ENCODE measurements at regions not wholly inside any gene's neighbourhood (a gene's known extent, or its start where the extent isn't known, plus 50 kb on each side); places are given as distances from the start of the nearest gene placed in this dataset.
A peak's percentile ranks its signal among the peaks of the same experiment; 100 is the strongest.

DNA sequence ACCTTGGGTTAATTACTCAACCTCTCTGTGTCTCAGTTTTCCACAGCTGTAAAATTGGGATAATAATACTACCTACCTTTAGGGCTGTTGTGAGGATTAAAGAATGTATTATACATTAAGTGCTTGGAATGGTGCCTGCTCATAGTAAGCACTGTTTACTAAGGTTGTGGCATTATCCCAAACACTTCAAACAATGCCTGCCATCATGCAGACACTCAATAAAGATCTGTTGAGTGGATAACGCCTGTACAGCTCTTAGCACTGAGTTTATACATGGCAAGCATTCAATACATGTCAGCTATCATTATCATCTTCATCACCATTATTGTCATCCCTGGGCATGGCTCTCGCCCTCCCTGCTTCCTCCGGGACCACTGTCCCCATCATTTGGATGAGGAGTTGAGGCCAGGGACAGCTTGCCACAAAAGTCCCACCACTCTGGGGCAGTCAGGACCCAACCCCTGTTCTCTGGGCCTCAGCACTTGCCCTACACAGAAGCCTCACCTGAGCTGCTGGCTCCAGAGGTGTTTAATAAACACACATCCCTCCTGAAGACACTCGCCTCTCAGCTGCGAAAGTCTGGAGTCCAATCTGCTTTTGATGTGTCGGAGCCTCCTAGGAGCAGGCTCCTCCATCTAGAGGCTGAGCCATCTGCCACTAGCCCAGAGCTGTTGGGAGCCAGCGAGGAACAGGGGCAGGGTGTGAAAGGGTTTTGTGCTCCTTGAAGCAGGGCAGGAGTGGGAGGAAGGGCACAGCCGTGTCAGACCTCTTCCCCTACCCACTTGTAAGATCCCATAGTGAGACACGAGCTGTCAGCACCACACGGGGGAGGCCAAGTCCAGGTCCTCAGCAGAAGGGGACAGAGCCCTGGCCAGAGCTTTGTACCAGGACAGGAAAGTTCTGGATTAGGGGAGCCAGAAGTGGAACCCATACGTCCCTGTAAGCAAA, 80.9 kb upstream of the ZC3H12A start:
- DNase-seq: peak; percentile 90

DNA sequence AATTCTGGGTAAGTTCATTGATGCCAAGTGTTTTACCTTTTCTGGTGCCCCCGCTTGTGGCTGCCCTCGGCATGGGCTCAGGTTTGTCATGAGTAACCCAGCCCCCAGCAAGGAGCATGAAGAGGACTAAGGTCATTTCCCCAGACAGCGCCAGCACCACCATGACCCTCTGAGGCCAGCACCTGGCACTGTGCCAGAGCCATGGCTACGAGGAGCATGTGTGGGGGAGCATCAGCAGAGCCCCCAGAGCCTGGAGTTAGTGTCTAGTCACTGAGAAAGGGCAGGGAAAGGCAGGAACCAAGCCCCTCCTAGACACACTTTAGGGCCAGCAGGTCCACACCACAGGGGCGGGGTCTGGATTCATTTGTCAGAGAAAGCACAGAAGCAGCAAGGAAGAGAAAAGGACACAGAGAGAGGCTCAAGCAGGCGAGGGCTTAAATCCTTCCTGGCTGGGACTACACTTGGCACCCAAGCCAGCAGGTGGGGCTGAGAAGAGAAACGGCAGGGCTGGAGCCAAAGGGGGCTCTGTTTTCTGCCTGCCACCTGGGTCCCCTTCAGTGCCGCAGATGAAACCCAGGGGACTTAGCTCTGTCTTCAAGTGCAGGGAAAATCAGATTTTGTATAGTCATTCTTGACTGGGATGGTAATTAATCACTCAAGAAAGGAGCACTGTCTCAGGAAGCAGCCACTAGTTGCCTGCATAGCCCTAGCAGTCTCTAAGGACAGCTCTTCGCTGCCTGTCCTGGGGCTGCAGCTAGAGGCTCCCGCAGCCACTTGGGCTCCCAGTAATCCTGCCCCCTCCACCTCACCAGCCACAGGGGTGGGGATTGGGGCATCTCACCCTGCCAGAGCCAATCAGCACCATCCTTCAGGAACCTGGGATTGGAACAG, 79.6 kb upstream of the ZC3H12A start:
- peak; percentile 42 for DNase-seq

DNA sequence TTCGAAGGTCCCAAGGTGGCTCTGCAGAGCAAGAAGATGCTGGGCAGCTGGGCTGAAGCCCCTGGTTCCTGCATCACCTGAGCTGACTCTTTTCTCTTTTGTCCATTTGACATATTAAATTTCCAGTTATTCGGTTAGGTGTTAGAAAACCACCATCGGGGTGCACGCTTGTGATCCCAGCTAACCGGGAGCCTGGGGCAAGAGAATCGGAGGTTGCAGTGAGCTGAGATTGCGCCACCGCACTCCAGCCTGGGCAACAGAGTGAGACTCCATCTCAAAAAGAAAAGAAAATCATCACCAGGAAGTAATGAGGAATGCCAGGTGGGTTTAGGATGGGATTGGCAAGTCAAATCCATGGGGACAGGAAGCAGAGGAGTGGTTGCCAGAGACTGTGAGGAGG, 76.3 kb upstream of the ZC3H12A start:
- no peak for DNase-seq

DNA sequence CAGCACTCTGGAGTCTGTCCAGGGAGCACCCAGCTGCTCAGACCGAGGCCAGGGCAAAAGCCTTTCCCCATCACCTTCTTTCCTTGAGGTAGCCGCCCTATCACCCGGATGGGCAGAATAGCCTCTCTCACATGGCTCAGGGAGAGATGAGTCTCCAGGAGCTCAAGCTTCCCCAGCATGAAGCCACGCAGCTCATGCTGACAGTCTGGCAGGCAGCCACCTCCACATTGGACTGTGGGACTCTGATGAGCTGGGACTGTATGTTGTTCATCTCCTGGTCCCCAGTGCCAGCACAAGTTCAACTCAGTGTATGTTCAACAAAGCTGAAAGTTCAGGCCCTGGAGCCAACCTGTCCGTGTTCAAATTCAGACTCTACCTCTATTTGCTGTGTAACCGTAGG, 75.2 kb upstream of the ZC3H12A start:
- DNase-seq: no peak

DNA sequence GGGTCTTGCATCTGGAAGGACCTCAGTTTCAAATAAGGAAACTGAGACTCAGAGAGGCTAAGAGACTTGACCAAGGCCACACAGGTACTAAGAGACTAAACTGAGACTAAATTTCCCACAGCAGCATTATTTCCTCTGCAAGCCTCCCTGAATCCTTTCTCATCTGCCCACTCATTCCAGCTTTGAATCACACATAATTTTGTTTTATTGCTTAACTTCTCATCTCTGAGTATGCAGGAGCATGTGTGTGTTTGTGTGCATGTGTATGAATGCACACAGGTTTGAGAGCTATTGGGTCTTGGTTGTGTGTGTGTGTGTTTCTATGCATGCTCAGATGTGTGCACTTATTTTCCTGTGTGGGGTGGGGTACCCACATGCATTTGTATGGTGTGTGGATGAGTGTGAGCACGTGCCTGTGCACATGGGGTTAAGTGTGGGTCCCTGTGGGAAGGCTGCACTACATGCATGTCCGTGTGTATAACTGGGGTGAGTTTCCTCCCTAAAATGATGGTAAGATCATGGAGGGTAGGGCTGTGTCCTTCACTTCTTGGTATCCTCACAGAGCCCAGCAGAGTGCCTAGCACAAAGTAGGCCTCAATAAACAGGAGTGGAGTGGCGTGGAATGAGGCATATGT, 74.4 kb upstream of the ZC3H12A start:
- no peak for DNase-seq

DNA sequence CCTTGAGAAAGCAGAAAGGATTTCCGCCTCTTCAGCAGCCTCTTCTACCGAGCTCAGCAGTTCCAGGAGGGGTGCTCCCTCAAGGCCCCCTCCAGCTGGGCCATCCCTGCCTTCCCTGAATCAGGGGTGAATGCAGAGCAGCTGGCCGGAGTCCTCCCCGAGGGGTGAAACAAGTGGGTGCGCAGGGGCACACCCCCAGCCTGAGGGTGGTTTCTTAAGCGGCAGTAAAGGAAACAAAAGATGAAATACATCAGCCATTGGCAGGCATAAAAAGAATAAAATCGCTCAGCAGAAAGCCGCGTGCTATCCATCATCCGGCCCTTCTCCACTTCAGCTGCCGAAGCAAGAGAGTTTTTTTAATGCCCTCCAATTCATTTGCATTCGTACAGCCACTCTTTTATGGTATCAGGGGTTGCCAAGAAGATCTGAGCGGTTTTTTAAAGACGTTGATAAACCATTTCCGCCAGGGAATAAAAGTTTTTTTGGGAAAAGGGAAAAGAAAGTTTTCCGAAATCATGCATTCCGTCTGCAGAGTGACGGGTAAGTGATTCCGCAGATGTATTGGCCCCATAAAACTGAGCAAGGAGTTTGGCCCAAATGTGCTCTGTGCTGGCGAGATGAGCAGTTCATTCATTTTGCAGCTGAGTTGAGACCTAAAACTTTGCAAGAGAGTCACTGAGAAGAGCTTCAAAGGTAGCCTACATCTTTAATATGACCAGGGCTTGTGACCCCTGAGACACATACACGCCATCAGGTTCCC, 73.7 kb upstream of the ZC3H12A start:
- no peak for DNase-seq

DNA sequence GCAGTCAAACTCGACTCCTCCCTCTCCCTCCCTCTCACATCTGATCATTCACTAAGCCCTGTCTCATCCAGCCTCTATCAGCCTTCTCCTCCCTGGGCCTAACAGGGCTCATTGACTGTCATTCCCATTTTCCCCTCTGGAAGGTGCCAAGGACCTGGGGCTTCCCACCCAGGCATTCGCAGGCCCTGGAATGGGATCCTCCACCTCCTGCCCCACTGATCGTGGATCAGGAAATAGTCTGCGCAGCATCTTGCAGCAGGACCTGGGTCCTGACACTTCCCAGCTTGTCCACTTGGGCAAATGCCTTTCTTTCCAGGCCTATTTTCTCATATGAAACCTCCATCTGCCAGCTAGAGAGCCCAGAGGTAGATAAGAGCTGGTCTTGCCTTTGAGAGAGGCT, 71.2 kb upstream of the ZC3H12A start:
- no peak for DNase-seq

DNA sequence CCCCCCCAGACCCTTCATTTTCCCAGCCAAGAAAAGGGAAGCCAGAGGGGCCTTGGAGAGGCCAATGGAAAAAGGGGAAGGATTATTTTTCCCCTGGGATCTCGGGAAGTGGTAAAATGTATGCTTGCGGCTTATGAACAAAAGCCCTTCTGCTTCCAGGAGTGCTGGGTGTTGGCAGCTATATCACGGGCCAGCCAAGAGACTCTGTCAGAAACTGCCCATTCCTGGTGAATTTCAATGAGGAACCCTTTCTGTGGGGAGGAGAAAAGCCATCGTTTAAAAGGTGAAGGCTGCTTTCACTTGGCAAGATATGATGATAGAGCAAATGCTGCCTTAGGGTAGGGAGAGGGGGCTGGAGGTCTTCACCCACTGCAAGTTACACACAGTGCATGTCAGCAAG, 69.7 kb upstream of the ZC3H12A start:
- DNase-seq: no peak

DNA sequence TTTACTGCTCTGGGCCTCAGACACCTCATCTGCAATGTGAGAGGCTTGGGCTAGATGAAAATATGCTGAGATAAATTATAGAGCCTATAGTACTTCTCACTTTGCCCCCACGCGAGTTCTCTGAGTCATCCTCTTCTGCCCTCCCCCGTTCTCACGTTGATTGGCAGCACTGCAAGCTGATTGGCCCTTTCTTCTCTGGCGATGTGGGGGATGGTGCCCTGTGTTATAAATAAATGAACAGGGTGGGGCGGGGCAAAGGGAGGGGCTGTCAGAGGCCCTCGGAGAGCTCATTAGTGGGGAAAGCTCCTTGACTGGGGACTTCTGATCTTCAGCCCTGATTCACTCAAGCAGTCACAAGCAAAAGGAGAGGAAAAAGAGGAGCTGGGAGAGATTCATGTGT, 64.3 kb upstream of the ZC3H12A start:
- no peak for DNase-seq

DNA sequence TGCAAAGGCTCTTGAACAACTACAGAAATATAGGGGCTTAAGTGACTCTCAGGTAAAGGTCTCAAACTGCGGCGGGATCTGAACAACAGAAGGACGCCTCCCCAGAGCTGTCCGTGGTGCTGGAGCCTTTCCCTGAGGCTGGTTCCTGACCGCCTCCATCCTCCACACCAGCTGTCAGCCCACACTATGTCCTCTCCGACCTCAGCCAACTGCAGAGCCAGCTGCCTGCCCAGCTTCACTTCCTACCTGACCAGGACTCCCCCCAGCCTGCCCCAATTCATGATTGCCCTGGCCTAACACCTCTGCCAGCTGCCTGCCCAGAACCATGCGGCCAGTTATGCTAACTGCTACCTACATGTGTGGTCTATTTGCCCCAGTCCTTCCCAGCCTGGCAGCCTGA, 63.6 kb upstream of the ZC3H12A start:
- no peak for DNase-seq

DNA sequence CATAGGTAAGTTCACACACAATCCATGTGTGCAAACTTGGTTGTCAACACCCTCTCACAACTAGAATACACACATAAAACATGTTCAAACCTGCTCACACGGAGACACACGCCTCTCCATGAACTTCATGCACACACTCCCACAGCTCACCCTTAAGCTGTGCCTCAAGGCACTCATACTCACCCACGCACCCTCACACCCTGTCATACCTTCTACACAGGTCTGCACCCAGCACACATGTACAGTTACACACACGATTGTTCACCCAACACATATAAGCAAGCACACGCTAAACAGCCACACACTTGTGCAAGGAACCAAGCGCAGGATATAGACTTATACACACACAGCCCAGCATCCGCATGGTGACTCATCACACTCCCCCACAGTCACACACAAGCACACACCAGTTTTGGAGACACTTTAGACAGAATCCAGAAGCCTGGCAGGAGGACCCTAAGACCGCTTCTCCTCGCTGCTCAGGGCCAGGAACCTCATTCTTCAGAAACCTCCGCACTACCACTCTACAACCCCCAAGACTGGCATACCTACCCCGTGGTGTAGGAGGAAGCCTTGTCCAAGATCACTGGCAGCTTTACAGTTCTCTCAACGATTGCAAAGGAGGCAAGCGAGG, 58.7 kb upstream of the ZC3H12A start:
- no peak for DNase-seq

DNA sequence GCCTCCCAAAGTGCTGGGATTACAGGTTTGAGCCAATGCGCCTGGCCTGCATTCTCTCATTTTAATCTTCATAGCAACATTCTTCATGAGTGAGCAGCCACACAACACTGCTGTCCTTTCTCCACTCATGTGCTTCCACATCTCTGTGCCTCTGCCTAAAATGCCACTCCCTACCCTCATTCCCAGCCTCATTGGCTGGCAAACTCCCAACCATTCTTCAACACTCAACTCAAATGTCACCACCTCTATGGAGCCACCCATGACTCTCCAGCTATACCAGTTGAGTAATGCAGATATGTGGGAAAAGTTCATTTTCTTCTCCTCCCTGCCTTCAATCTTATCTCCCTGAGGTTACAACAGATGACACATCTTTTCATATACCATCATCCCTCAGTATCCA, 53.9 kb upstream of the ZC3H12A start:
- DNase-seq: no peak

DNA sequence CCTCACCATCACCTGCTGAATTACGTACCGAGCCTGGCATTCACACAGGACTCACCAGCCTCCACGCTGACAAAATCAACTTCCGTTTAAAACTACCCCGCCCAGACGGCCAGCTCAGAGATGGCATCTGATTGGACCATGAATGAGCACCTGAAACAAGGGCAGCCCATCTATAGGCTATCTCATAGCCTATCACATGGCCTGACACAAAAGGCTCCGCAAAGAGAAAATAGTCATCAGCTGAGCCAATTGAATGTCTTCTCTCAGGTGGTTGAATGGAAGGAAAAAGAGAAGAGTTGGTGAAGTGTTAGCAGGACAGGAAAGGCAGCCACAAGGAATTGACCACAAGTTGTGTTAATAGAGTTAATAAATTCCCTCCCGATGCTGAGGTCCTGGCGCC, 50.6 kb upstream of the ZC3H12A start:
- DNase-seq: no peak

DNA sequence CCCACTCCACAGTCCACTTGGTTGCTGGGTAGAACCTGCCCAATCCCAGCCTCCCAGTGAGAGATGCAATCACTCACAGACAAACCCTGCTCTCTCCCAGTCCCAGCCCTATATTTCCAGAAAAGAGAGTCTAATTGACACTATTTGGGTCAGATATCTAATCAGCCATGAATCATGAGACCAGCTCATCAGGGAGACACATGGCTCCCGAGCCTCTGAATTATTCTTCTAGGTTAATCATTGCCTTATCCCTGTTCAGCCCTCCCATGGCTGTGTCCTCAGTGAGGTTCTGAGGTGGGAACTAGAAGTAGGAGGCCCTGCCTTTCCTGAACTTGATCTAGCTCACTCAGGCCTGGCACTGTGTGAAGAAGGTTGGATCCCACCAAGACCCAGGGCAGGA, 49.9 kb upstream of the ZC3H12A start:
- no peak for DNase-seq
